Stomach (tissue), 4 donors: ENCODE measurements at regions not wholly inside any gene's neighbourhood (a gene's known extent, or its start where the extent isn't known, plus 50 kb on each side); places are given as distances from the start of the nearest gene placed in this dataset.

Experiments used
- EP300 ChIP-seq: sonication (generic); formaldehyde crosslinking; IDR thresholded peaks from one replicate; pipeline ENCODE4 v1.6.1; 2017; ENCODE audit warnings: antibody characterized with exemption
- POLR2A ChIP-seq, 4 donors: fragments of 450-650 bp; IDR thresholded peaks; one replicate each; pipeline ENCODE4 v1.6.1; 2016; ENCODE audit warnings: antibody characterized with exemption in 4 of 4, control low read depth in 2 of 4, mild to moderate bottlenecking in 1 of 4, moderate library complexity in 1 of 4
- POLR2AphosphoS5 ChIP-seq, 3 donors: sonication (generic); formaldehyde crosslinking; IDR thresholded peaks; one replicate each; pipeline ENCODE4 v1.6.1; 2016; ENCODE audit warnings: antibody characterized with exemption in 3 of 3
- TF ChIP-seq, protein P1 (sequence below), 7 experiments: fragments of 450-650 bp in 4 of 7; fragments of 200-600 bp in 3 of 7; sonication (generic) in 3 of 7; IDR thresholded peaks; one replicate each; pipeline ENCODE4 v1.5.1; 2016 to 2019; ENCODE audit warnings: antibody characterized with exemption in 7 of 7, control low read depth in 2 of 7, mild to moderate bottlenecking in 1 of 7

DNA sequence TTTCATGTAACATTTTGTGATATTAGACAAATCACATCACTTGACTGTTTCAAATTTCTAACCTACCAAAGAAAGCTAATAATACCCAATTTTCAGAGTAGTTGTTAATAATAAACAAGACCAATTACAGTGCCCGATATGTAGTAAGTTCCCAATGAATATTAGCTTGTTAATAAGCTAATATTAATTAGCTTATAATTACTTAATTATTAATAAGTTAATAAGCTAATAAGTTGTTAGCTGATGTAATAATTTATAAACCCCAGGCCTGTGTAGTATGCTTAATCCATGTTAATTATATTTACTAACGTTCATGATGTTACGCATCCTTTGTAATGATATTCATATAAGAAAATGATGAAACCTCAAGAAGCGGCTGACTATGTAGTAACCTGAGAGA, 643.8 kb upstream of the KIRREL3 start:
- no peak for TF ChIP-seq POLR2A (IDR thresholded peaks at IDR 0.05)
- TF ChIP-seq, protein P1, sequence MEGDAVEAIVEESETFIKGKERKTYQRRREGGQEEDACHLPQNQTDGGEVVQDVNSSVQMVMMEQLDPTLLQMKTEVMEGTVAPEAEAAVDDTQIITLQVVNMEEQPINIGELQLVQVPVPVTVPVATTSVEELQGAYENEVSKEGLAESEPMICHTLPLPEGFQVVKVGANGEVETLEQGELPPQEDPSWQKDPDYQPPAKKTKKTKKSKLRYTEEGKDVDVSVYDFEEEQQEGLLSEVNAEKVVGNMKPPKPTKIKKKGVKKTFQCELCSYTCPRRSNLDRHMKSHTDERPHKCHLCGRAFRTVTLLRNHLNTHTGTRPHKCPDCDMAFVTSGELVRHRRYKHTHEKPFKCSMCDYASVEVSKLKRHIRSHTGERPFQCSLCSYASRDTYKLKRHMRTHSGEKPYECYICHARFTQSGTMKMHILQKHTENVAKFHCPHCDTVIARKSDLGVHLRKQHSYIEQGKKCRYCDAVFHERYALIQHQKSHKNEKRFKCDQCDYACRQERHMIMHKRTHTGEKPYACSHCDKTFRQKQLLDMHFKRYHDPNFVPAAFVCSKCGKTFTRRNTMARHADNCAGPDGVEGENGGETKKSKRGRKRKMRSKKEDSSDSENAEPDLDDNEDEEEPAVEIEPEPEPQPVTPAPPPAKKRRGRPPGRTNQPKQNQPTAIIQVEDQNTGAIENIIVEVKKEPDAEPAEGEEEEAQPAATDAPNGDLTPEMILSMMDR (IDR thresholded peaks at IDR 0.05), result no peak
- TF ChIP-seq POLR2AphosphoS5 (IDR thresholded peaks at IDR 0.05), result no peak
- TF ChIP-seq EP300, result no peak
